ENCODE measurements at regions not wholly inside any gene's neighbourhood (a gene's known extent, or its start where the extent isn't known, plus 50 kb on each side); places are given as distances from the start of the nearest gene placed in this dataset.
"Not testable (repeated sequence)": the region's sequence is repeated elsewhere in the genome, so short reads cannot be mapped to it uniquely, and the experiment has no call there.

- Histone ChIP-seq H3K4me1 (ENCODE audit: low read depth, poor library complexity, severe bottlenecking) (no peaks in the 10 kb centered on the region), H4K20me1 (ENCODE audit: insufficient read depth) (no peaks in the 10 kb centered on the region), H3K9ac (no peak overlapping the region), H3K36me3 (ENCODE audit: insufficient read depth) (no peaks in the 10 kb centered on the region), H3K4me2 (no peak overlapping the region), H3K27ac (no peak overlapping the region), H3K79me2 (ENCODE audit: insufficient read depth, low read depth) (no peaks in the 10 kb centered on the region), H3K27me3 (ENCODE audit: insufficient read depth, low read depth) (no peaks in the 10 kb centered on the region), H2AFZ (ENCODE audit: low read depth) (no peak overlapping the region), H3K4me3 (IDR thresholded peaks at IDR 0.05; ENCODE audit: insufficient read depth, low read depth, low read length) (no peak overlapping the region)
- no peak for TF ChIP-seq CTCF (conservative IDR thresholded peaks at IDR 0.05; ENCODE audit: low read depth, low read length)
Observed at GRCh38 chr9:109652971-109653370, 127.0 kb upstream of the PALM2AKAP2 start.

- H3K79me2 ChIP-seq (ENCODE audit: insufficient read depth, low read depth), result no peaks in the 10 kb centered on the region
- H3K4me3 ChIP-seq (IDR thresholded peaks at IDR 0.05; ENCODE audit: insufficient read depth, low read depth, low read length), result no peak overlapping the region
- H4K20me1 ChIP-seq (ENCODE audit: insufficient read depth), result no peaks in the 10 kb centered on the region
- no peak overlapping the region for H3K9ac ChIP-seq
- H2AFZ ChIP-seq (ENCODE audit: low read depth), result no peak overlapping the region
- H3K4me2 ChIP-seq, result no peak overlapping the region
- H3K4me1 ChIP-seq (ENCODE audit: low read depth, poor library complexity, severe bottlenecking), result no peaks in the 10 kb centered on the region
- H3K36me3 ChIP-seq (ENCODE audit: insufficient read depth), result no peaks in the 10 kb centered on the region
- TF ChIP-seq CTCF (conservative IDR thresholded peaks at IDR 0.05; ENCODE audit: low read depth, low read length), result no peak
- no peak overlapping the region for H3K27ac ChIP-seq
- no peaks in the 10 kb centered on the region for H3K27me3 ChIP-seq (ENCODE audit: insufficient read depth, low read depth)
Observed at GRCh38 chr9:109653470-109653869, 126.5 kb upstream of the PALM2AKAP2 start.

DNA sequence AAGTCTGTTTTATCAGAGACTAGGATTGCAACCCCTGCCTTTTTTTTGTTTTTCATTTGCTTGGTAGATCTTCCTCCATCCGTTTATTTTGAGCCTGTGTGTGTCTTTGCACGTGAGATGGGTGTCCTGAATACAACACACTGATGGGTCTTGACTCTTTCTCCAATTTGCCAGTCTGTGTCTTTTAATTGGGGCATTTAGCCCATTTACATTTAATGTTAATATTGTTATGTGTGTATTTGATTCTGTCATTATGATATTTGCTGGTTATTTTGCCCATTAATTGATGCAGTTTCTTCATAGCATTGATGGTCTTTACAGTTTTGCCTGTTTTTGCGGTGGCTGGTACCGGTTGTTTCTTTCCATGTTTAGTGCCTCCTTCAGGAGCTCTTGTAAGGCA lies 116.0 kb upstream of the PALM2AKAP2 start:
- not testable (repeated sequence) for H3K4me3 ChIP-seq (IDR thresholded peaks at IDR 0.05; ENCODE audit: insufficient read depth, low read depth, low read length); H4K20me1 ChIP-seq (ENCODE audit: insufficient read depth); H3K79me2 ChIP-seq (ENCODE audit: insufficient read depth, low read depth); H3K4me2 ChIP-seq; H3K36me3 ChIP-seq (ENCODE audit: insufficient read depth); H2AFZ ChIP-seq (ENCODE audit: low read depth); H3K9ac ChIP-seq; H3K27me3 ChIP-seq (ENCODE audit: insufficient read depth, low read depth); H3K27ac ChIP-seq; H3K4me1 ChIP-seq (ENCODE audit: low read depth, poor library complexity, severe bottlenecking)

DNA sequence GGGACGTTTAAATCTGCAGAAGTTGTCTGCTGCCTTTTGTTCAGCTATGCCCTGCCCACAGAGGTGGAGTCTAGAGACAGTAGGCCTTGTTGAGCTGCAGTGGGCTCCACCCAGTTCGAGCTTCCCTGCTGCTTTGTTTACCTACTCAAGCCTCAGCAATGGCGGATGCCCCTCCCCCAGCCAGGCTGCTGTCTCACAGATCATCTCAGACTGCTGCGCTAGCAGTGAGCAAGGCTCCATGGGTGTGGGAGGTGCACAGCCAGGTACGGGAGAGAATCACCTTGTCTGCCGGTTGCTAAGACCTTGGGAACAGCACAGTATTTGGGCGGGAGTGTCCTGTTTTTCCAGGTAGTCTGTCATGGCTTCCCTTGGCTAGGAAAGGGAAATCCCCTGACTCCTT lies 114.3 kb upstream of the PALM2AKAP2 start:
- H3K9ac ChIP-seq; H2AFZ ChIP-seq (ENCODE audit: low read depth); H3K27ac ChIP-seq: not testable (repeated sequence)

DNA sequence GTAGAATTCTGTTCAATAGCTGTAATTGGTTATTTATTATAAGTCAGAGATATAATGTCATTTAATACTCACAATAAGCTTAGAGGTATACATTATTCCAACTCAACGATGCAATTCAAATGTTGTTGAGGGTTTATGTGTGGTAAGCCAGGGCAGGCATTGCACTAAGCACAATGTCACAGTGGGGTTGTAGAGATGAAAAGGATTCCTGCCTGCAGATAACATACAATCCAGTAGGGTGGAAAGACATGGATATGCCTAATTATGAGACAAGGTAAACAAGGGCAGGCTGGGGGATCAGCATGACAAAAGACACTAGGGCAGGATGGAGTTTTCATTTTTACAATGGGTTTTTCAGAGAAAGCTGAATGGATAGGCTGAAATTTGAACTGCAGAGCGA lies 98.7 kb upstream of the PALM2AKAP2 start:
- H3K27me3 ChIP-seq (ENCODE audit: insufficient read depth, low read depth), result no peaks in the 10 kb centered on the region
- no peak overlapping the region for H3K27ac ChIP-seq
- no peak overlapping the region for H3K4me2 ChIP-seq
- H3K4me1 ChIP-seq (ENCODE audit: low read depth, poor library complexity, severe bottlenecking), result no peaks in the 10 kb centered on the region
- no peaks in the 10 kb centered on the region for H4K20me1 ChIP-seq (ENCODE audit: insufficient read depth)
- no peak for TF ChIP-seq CTCF (conservative IDR thresholded peaks at IDR 0.05; ENCODE audit: low read depth, low read length)
- H2AFZ ChIP-seq (ENCODE audit: low read depth), result no peak overlapping the region
- no peak overlapping the region for H3K9ac ChIP-seq
- H3K4me3 ChIP-seq (IDR thresholded peaks at IDR 0.05; ENCODE audit: insufficient read depth, low read depth, low read length), result no peak overlapping the region
- H3K36me3 ChIP-seq (ENCODE audit: insufficient read depth), result no peaks in the 10 kb centered on the region
- no peaks in the 10 kb centered on the region for H3K79me2 ChIP-seq (ENCODE audit: insufficient read depth, low read depth)

More for the DNA sequence above, 114.3 kb upstream of the PALM2AKAP2 start:
- not testable (repeated sequence) for H3K4me2 ChIP-seq; H3K4me3 ChIP-seq (IDR thresholded peaks at IDR 0.05; ENCODE audit: insufficient read depth, low read depth, low read length); H3K36me3 ChIP-seq (ENCODE audit: insufficient read depth); H3K4me1 ChIP-seq (ENCODE audit: low read depth, poor library complexity, severe bottlenecking); H3K79me2 ChIP-seq (ENCODE audit: insufficient read depth, low read depth); H3K27me3 ChIP-seq (ENCODE audit: insufficient read depth, low read depth); H4K20me1 ChIP-seq (ENCODE audit: insufficient read depth)
